ENCODE measurements at regions not wholly inside any gene's neighbourhood (a gene's known extent, or its start where the extent isn't known, plus 50 kb on each side); places are given as distances from the start of the nearest gene placed in this dataset.

DNA sequence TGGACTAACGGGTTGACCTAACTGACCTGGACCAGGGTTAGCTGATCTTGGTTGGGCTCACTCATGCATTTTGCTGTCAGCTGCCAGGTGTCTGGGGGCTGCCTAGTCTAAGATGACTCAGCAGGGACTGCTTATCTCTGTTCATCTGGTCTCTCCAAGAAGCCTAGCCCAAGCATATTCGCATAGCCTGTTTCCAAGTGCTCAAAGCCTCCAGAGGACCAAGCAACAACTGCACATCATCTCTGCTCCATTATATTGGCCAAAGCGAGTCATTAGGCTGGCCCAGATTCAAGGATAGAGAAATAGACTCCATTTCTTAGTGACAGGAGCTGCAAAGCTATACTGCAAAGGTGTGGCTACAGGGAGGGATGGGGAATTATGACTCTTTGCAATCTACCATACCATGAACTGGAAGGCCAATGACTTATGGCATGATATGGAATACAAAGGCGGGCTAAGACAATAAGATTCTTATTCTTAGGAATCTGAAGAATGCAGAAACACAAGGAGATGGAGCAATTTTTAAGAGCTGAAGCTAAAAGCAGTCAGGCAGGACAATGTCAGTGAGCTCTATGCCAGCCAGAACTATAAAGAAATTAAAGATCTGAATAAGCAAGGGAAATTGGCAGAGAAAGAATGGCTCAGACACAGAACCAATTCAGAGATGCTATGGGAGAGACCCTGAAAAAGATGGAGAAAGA is 194.6 kb upstream of the FSCB start:
- H3K9ac ChIP-seq (ENCODE audit: low read depth, low read length) = no peak overlapping the region
- no peak overlapping the region for H3K27ac ChIP-seq (ENCODE audit: insufficient read depth, low read length)
- no peaks in the 10 kb centered on the region for H3K36me3 ChIP-seq (ENCODE audit: control insufficient read depth, insufficient read depth, low read length)
- H2BK120ac ChIP-seq (ENCODE audit: low read depth, low read length) = no peak overlapping the region
- H4K91ac ChIP-seq (ENCODE audit: insufficient read depth, low read depth, low read length) = no peak overlapping the region
- no peak overlapping the region for H2BK15ac ChIP-seq (ENCODE audit: low read depth, low read length)
- no peak overlapping the region for H2AK5ac ChIP-seq (ENCODE audit: low read depth, low read length)
- no peaks in the 10 kb centered on the region for H3K9me1 ChIP-seq (ENCODE audit: insufficient read depth, low read length)
- no peak overlapping the region for H3K23ac ChIP-seq (ENCODE audit: low read depth, low read length)
- in situ Hi-C loops (cut with MboI; ENCODE audit: low sequenced_read_pairs) (no loop called here), dilution Hi-C loops (cut with HindIII; ENCODE audit: low sequenced_read_pairs, unreplicated experiment) (no loop called here), intact Hi-C loops (cut with micrococcal nuclease) (no loop called here)
- no peak overlapping the region for H3K56ac ChIP-seq (ENCODE audit: extremely low read depth, insufficient read depth, low read length)
- no peak overlapping the region for H3K4me3 ChIP-seq (ENCODE audit: insufficient read depth, low read depth, low read length)
- no peaks in the 10 kb centered on the region for H3K27me3 ChIP-seq (ENCODE audit: control insufficient read depth, insufficient read depth, low read length)
- no peak overlapping the region for H3K14ac ChIP-seq (replicated peaks; ENCODE audit: low read depth, low read length)
- no peak overlapping the region for H3K4ac ChIP-seq (ENCODE audit: low read depth, low read length)
- H2AK9ac ChIP-seq (replicated peaks; ENCODE audit: low read depth, low read length, poor library complexity) = no peak overlapping the region
- H3K4me1 ChIP-seq (ENCODE audit: control insufficient read depth, insufficient read depth, low read length) = no peaks in the 10 kb centered on the region
- 17% methylated on average over 2 of the region's 4 CpGs; no CpG with 5 or more reads in 1 of the 2 experiments for WGBS, 2 experiments (ENCODE audit: extremely low coverage in 2 of 2, insufficient read length in 1 of 2)
- no peaks in the 10 kb centered on the region for H3K79me1 ChIP-seq (ENCODE audit: low read depth in 1 of 2, low read length in 2 of 2)
- no peaks in the 10 kb centered on the region for H3K9me3 ChIP-seq (ENCODE audit: control insufficient read depth, insufficient read depth, low read length)
- H3K4me2 ChIP-seq (ENCODE audit: low read depth, low read length) = no peak overlapping the region
- ChIA-PET POLR2A (ENCODE audit: unreplicated experiment) (no interaction called here), CTCF (no interaction called here)
- no peak overlapping the region for H2AFZ ChIP-seq (replicated peaks; ENCODE audit: low read length, poor library complexity)
- no peak overlapping the region for H3K18ac ChIP-seq (ENCODE audit: low read depth, low read length)
- H2BK5ac ChIP-seq (ENCODE audit: low read depth, low read length, poor library complexity, severe bottlenecking) = no peak overlapping the region
- TF ChIP-seq RFX5 (IDR thresholded peaks at IDR 0.05; ENCODE audit: low read depth, low read length) = no peak
- TF ChIP-seq, protein P1, sequence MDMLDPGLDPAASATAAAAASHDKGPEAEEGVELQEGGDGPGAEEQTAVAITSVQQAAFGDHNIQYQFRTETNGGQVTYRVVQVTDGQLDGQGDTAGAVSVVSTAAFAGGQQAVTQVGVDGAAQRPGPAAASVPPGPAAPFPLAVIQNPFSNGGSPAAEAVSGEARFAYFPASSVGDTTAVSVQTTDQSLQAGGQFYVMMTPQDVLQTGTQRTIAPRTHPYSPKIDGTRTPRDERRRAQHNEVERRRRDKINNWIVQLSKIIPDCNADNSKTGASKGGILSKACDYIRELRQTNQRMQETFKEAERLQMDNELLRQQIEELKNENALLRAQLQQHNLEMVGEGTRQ (IDR thresholded peaks at IDR 0.05; ENCODE audit: low read depth, low read length) = no peak
- no peak for TF ChIP-seq CEBPB (IDR thresholded peaks at IDR 0.05; ENCODE audit: low read depth, low read length)
- TF ChIP-seq POLR2A (IDR thresholded peaks at IDR 0.05; ENCODE audit: low read depth, low read length) = no peak
- no peak for TF ChIP-seq FOS (IDR thresholded peaks at IDR 0.05; ENCODE audit: low read depth, low read length)
- no peak for TF ChIP-seq NFE2L2 (IDR thresholded peaks at IDR 0.05; ENCODE audit: low read depth, low read length)
- TF ChIP-seq MAZ (IDR thresholded peaks at IDR 0.05; ENCODE audit: borderline replicate concordance, low read depth, low read length) = no peak
- TF ChIP-seq RAD21 (IDR thresholded peaks at IDR 0.05; ENCODE audit: low read length) = no peak
- H4K8ac ChIP-seq (ENCODE audit: low read depth in 2 of 2, low read length in 2 of 2) = no peak overlapping the region
- H4K5ac ChIP-seq (ENCODE audit: low read depth, low read length) = no peak overlapping the region
- DNase-seq = peak; percentile 2
- ATAC-seq (ENCODE audit: low read depth) = no peak
- H4K20me1 ChIP-seq (ENCODE audit: insufficient read depth, low read length) = no peaks in the 10 kb centered on the region
- no TSS peak for BruUV-seq (replicated peaks)
- H2BK20ac ChIP-seq (ENCODE audit: low read depth, low read length) = no peak overlapping the region

All from IMR-90 (cell line).